Panc1 (cell line): ENCODE measurements at regions not wholly inside any gene's neighbourhood (a gene's known extent, or its start where the extent isn't known, plus 50 kb on each side); places are given as distances from the start of the nearest gene placed in this dataset.

Experiments
- ATAC-seq: fragments of 200-7000 bp; cut with Tn5 transposase; 2 replicates; pipeline ENCODE4 v1.9.1; 2020; ENCODE audit warnings: mild to moderate bottlenecking, moderate library complexity
- BruUV-seq: library from RNA; stranded (reverse); fragments of 400-500 nt; replicated peaks from 2 replicates; lab custom pipeline; 2021; lab: Mats Ljungman, UMichigan
- CTCF ChIA-PET: fragments of 300-600 bp; sonication (Branson Sonifier 250); formaldehyde crosslinking; loops from one replicate; lab custom pipeline; 2022; ENCODE audit warnings: antibody characterized with exemption; lab: Charles Lee
- POLR2A ChIA-PET: fragments of 300-600 bp; sonication (Branson Sonifier 250); formaldehyde crosslinking; loops from one replicate; lab custom pipeline; 2022; ENCODE audit warnings: antibody characterized with exemption; lab: Charles Lee
- DNase-seq: peaks from one replicate; pipeline ENCODE4 v3.0.0-alpha.2; 2010; ENCODE audit warnings: low read depth, low spot score
- H3K27ac ChIP-seq: 2 replicates; pipeline ENCODE4 v1.5.1; 2011; ENCODE audit warnings: mild to moderate bottlenecking, low read length, inconsistent platforms
- H3K27me3 ChIP-seq: fragments of 200-500 bp; sonication (Bioruptor generic); 2 replicates; pipeline ENCODE4 v1.6.0; 2014; ENCODE audit warnings: low read length, inconsistent platforms; ENCODE audit not compliant: control insufficient read depth, insufficient read depth
- H3K36me3 ChIP-seq: fragments of 200-500 bp; sonication (Bioruptor generic); 2 replicates; pipeline ENCODE4 v1.5.1; 2014; ENCODE audit warnings: inconsistent platforms, mild to moderate bottlenecking, low read length, moderate library complexity; ENCODE audit not compliant: control insufficient read depth, insufficient read depth
- H3K4me1 ChIP-seq: 2 replicates; pipeline ENCODE4 v1.5.1; 2011; ENCODE audit warnings: inconsistent platforms, mild to moderate bottlenecking, low read length, moderate library complexity; ENCODE audit not compliant: control insufficient read depth, insufficient read depth
- H3K4me3 ChIP-seq, 2 experiments: 2 replicates each; pipeline ENCODE4 v1.5.1; 2011 to 2012; ENCODE audit warnings: low read depth in 2 of 2, low read length in 2 of 2, mild to moderate bottlenecking in 2 of 2, inconsistent platforms in 1 of 2, moderate library complexity in 1 of 2
- H3K9me3 ChIP-seq: fragments of 200-500 bp; sonication (Bioruptor generic); 2 replicates; pipeline ENCODE4 v1.5.1; 2014; ENCODE audit warnings: low read depth, mild to moderate bottlenecking, inconsistent platforms, low read length, moderate library complexity; ENCODE audit not compliant: control insufficient read depth, insufficient read depth
- CTCF ChIP-seq: fragments of 450-650 bp; IDR thresholded peaks from 2 replicates; pipeline ENCODE4 v1.5.1; 2017; ENCODE audit warnings: mild to moderate bottlenecking
- POLR2AphosphoS5 ChIP-seq: IDR thresholded peaks from 2 replicates; pipeline ENCODE4 v1.6.1; 2012; ENCODE audit warnings: mild to moderate bottlenecking, low read depth, low read length, moderate library complexity
- REST ChIP-seq, 2 experiments: IDR thresholded peaks; 2 replicates each; pipeline ENCODE4 v1.6.1; 2011 to 2012; ENCODE audit warnings: low read depth in 2 of 2, control low read depth in 1 of 2, low read length in 1 of 2, mild to moderate bottlenecking in 1 of 2, moderate library complexity in 1 of 2; ENCODE audit not compliant: insufficient read depth in 1 of 2
- SIN3A ChIP-seq: IDR thresholded peaks from 2 replicates; pipeline ENCODE4 v1.6.1; 2012; ENCODE audit warnings: low read depth, mild to moderate bottlenecking, low read length, moderate library complexity, borderline replicate concordance; ENCODE audit not compliant: insufficient read depth
- TCF7L2 ChIP-seq: IDR thresholded peaks from 2 replicates; pipeline ENCODE4 v1.6.1; 2011; ENCODE audit warnings: mild to moderate bottlenecking, low read depth, low read length, inconsistent platforms
- in situ Hi-C: cut with HindIII; loops from 2 replicates; pipeline ENCODE4 v1.10.0; 2016; ENCODE audit warnings: low sequenced_read_pairs, low pct_unique_long_range_greater_than_20kb
- intact Hi-C: fragments of 100-400 bp; cut with micrococcal nuclease; formaldehyde crosslinking; loops from one replicate; pipeline ENCODE4 v1.10.0; 2022; ENCODE audit not compliant: unreplicated experiment

- H3K9me3 ChIP-seq: no peaks in the 10 kb centered on the region
- ATAC-seq (no peak), DNase-seq (no peak)
- ChIA-PET CTCF (no interaction called here), POLR2A (no interaction called here)
- no peak for TF ChIP-seq SIN3A
- TF ChIP-seq REST (IDR thresholded peaks at IDR 0.05; ENCODE audit: insufficient read depth in 1 of 2, low read depth in 2 of 2, low read length in 1 of 2): no peak
- no peak for TF ChIP-seq POLR2AphosphoS5
- no peak for TF ChIP-seq TCF7L2
- no peak for TF ChIP-seq CTCF
- in situ Hi-C loops: no loop called here
- H3K36me3 ChIP-seq: no peaks in the 10 kb centered on the region
- no TSS peak for BruUV-seq
- H3K27me3 ChIP-seq: peaks cover 9% of the 10 kb centered on the region
- H3K27ac ChIP-seq: no peak overlapping the region
- no peak overlapping the region for H3K4me3 ChIP-seq
- no peaks in the 10 kb centered on the region for H3K4me1 ChIP-seq
- intact Hi-C loops: no loop called here
Observed at GRCh38 chr17:5677620-5678019, 93.3 kb upstream of the NLRP1 start.

- BruUV-seq: no TSS peak
- intact Hi-C loops (no loop called here), in situ Hi-C loops (no loop called here)
- ChIA-PET CTCF (no interaction called here), POLR2A (no interaction called here)
- DNase-seq (no peak), ATAC-seq (no peak)
- H3K4me3 ChIP-seq: no peak overlapping the region
- no peak overlapping the region for H3K27ac ChIP-seq
- no peaks in the 10 kb centered on the region for H3K4me1 ChIP-seq
- H3K9me3 ChIP-seq: no peaks in the 10 kb centered on the region
- TF ChIP-seq POLR2AphosphoS5 (no peak), CTCF (no peak), SIN3A (no peak), REST (IDR thresholded peaks at IDR 0.05; ENCODE audit: insufficient read depth in 1 of 2, low read depth in 2 of 2, low read length in 1 of 2) (no peak), TCF7L2 (no peak)
- peaks cover 9% of the 10 kb centered on the region for H3K27me3 ChIP-seq
- H3K36me3 ChIP-seq: no peaks in the 10 kb centered on the region
Observed at GRCh38 chr17:5678171-5678570, 93.9 kb upstream of the NLRP1 start.
